GM12878 (cell line): ENCODE measurements at regions not wholly inside any gene's neighbourhood (a gene's known extent, or its start where the extent isn't known, plus 50 kb on each side); places are given as distances from the start of the nearest gene placed in this dataset.
A peak's percentile ranks its signal among the peaks of the same experiment; 100 is the strongest.

Experiments used
- ATAC-seq: fragments of 200-7000 bp; cut with Tn5 transposase; 3 replicates; pipeline ENCODE4 v1.9.1; 2020; ENCODE audit warnings: mild to moderate bottlenecking, moderate library complexity
- BruUV-seq: library from RNA; stranded (reverse); fragments of 400-500 nt; replicated peaks from 2 replicates; lab custom pipeline; 2021; lab: Mats Ljungman, UMichigan
- CTCF ChIA-PET: fragments of 300-600 bp; sonication (Branson Sonifier 250); formaldehyde crosslinking; extraction: SDS; loops from one replicate; lab custom pipeline; 2021; ENCODE audit warnings: inconsistent platforms; lab: Yijun Ruan, JAX
- POLR2A ChIA-PET: fragments of 350-600 bp; formaldehyde crosslinking; extraction: SDS; loops from one replicate; lab custom pipeline; 2021; ENCODE audit warnings: inconsistent platforms; lab: Charles Lee
- RAD21 ChIA-PET: fragments of 300-600 bp; sonication (Branson Sonifier 250); formaldehyde crosslinking; loops from one replicate; lab custom pipeline; 2023; ENCODE audit warnings: antibody characterized with exemption; ENCODE audit not compliant: unreplicated experiment; lab: Charles Lee
- SMC1A ChIA-PET: fragments of 300-600 bp; sonication (Branson Sonifier 250); formaldehyde crosslinking; loops from one replicate; lab custom pipeline; 2023; ENCODE audit not compliant: unreplicated experiment, uncharacterized antibody; lab: Charles Lee
- DNase-seq: peaks from one replicate; pipeline ENCODE4 v3.0.0-alpha.2; 2011; ENCODE audit warnings: low read depth, low spot score
- FAIRE-seq: peaks from 3 replicates; lab custom pipeline; 2011; peaks lifted over from hg19 to GRCh38; lab: Jason Lieb, UNC
- H2AFZ ChIP-seq: 2 replicates; pipeline ENCODE4 v1.6.0; 2011; ENCODE audit warnings: low read depth, low read length, control low read depth; ENCODE audit not compliant: control insufficient read depth
- H3K27ac ChIP-seq: 2 replicates; pipeline ENCODE4 v1.5.1; 2011; ENCODE audit warnings: control low read depth; ENCODE audit not compliant: control insufficient read depth, insufficient read depth
- H3K27me3 ChIP-seq, 2 experiments: replicated peaks in 1 of 2; 2 replicates each; pipeline versions ENCODE4 v1.6.0 to v1.6.1; 2011; ENCODE audit warnings: low read length in 1 of 2; ENCODE audit not compliant: control insufficient read depth in 2 of 2, insufficient read depth in 2 of 2
- H3K36me3 ChIP-seq, 2 experiments: 2 replicates each; pipeline ENCODE4 v1.5.1; 2011; ENCODE audit warnings: low read length in 1 of 2; ENCODE audit not compliant: control insufficient read depth in 2 of 2, insufficient read depth in 2 of 2
- H3K4me1 ChIP-seq: 2 replicates; pipeline ENCODE4 v1.6.1; 2011; ENCODE audit warnings: mild to moderate bottlenecking, low read length, moderate library complexity, mixed read lengths; ENCODE audit not compliant: control insufficient read depth, insufficient read depth
- H3K4me2 ChIP-seq: 2 replicates; pipeline ENCODE4 v1.6.0; 2011; ENCODE audit warnings: control low read depth; ENCODE audit not compliant: control insufficient read depth, insufficient read depth
- H3K4me3 ChIP-seq: fragments of 200-600 bp; sonication (generic); 2 replicates; pipeline ENCODE4 v1.5.1; 2016
- H3K79me2 ChIP-seq: 2 replicates; pipeline ENCODE4 v1.6.0; 2011; ENCODE audit warnings: low read length; ENCODE audit not compliant: control insufficient read depth, insufficient read depth
- H3K9ac ChIP-seq: 2 replicates; pipeline ENCODE4 v1.8.0; 2011; ENCODE audit warnings: low read length, control low read depth, mixed read lengths; ENCODE audit not compliant: control insufficient read depth, insufficient read depth
- H3K9me3 ChIP-seq: replicated peaks from 3 replicates; pipeline ENCODE4 v1.5.1; 2011; ENCODE audit warnings: mild to moderate bottlenecking, low read length; ENCODE audit not compliant: control insufficient read depth, insufficient read depth
- H4K20me1 ChIP-seq: 2 replicates; pipeline ENCODE4 v1.6.0; 2011; ENCODE audit not compliant: control insufficient read depth, insufficient read depth
- CHD4 ChIP-seq: fragments of 200-600 bp; sonication (generic); IDR thresholded peaks from 2 replicates; pipeline ENCODE4 v1.6.1; 2016; ENCODE audit warnings: mild to moderate bottlenecking
- CUX1 ChIP-seq: IDR thresholded peaks from 2 replicates; pipeline ENCODE4 v1.6.1; 2012; ENCODE audit warnings: improper control_type of control experiment, low read depth, low read length; ENCODE audit not compliant: insufficient replicate concordance
- GATAD2B ChIP-seq: fragments of 450-650 bp; conservative IDR thresholded peaks from 2 replicates; pipeline ENCODE4 v1.6.1; 2017; ENCODE audit warnings: low read depth, mild to moderate bottlenecking, moderate library complexity
- MYB ChIP-seq: fragments of 150-350 bp; IDR thresholded peaks from 2 replicates; pipeline ENCODE4 v1.6.1; 2014; ENCODE audit warnings: mild to moderate bottlenecking, low read depth, low read length, borderline replicate concordance
- NFIC ChIP-seq: IDR thresholded peaks from 2 replicates; pipeline ENCODE4 v1.6.1; 2012; ENCODE audit warnings: low read depth, mild to moderate bottlenecking, inconsistent platforms, low read length, moderate library complexity
- PAX8 ChIP-seq: fragments of 450-650 bp; IDR thresholded peaks from 2 replicates; pipeline ENCODE4 v1.6.1; 2017; ENCODE audit warnings: mild to moderate bottlenecking, moderate library complexity
- RAD21 ChIP-seq: IDR thresholded peaks from 2 replicates; pipeline ENCODE4 v1.6.1; 2011; ENCODE audit warnings: mild to moderate bottlenecking, low read depth, low read length, moderate library complexity; ENCODE audit not compliant: insufficient read depth
- SREBF1 ChIP-seq: IDR thresholded peaks from 2 replicates; pipeline ENCODE4 v1.6.1; 2012; ENCODE audit warnings: mild to moderate bottlenecking, low read length
- SREBF2 ChIP-seq: IDR thresholded peaks from 2 replicates; pipeline ENCODE4 v1.6.1; 2012; ENCODE audit warnings: mild to moderate bottlenecking, low read length
- WRNIP1 ChIP-seq: IDR thresholded peaks from 2 replicates; pipeline ENCODE4 v1.6.1; 2011; ENCODE audit warnings: low read depth, low read length, improper control_type of control experiment, borderline replicate concordance
- WGBS: methylation state at CpG from one replicate; pipeline ENCODE4 v1.1.6; 2016; ENCODE audit warnings: low lambda C conversion rate; ENCODE audit not compliant: insufficient replicate concordance, insufficient coverage; ENCODE audit errors: missing lambda C conversion rate; 5-methylcytosine and 5-hydroxymethylcytosine counted together
- in situ Hi-C: fragments of 300-500 bp; cut with MboI; formaldehyde crosslinking; loops from 9 replicates; pipeline ENCODE4 v1.14.3; 2018; ENCODE audit warnings: mixed read lengths
- intact Hi-C: fragments of 100-400 bp; cut with micrococcal nuclease; formaldehyde crosslinking; loops from one replicate; pipeline ENCODE4 v1.14.2; 2022; ENCODE audit not compliant: unreplicated experiment
- TF ChIP-seq, protein P1 (sequence below): fragments of 450-650 bp; IDR thresholded peaks from 2 replicates; pipeline ENCODE4 v1.6.1; 2018; ENCODE audit warnings: mild to moderate bottlenecking, low read depth, moderate library complexity; ENCODE audit not compliant: partially characterized antibody
- TF ChIP-seq, protein P2 (sequence below): fragments of 450-650 bp; IDR thresholded peaks from 2 replicates; pipeline ENCODE4 v1.6.1; 2017; ENCODE audit warnings: low read depth, mild to moderate bottlenecking, moderate library complexity

DNA sequence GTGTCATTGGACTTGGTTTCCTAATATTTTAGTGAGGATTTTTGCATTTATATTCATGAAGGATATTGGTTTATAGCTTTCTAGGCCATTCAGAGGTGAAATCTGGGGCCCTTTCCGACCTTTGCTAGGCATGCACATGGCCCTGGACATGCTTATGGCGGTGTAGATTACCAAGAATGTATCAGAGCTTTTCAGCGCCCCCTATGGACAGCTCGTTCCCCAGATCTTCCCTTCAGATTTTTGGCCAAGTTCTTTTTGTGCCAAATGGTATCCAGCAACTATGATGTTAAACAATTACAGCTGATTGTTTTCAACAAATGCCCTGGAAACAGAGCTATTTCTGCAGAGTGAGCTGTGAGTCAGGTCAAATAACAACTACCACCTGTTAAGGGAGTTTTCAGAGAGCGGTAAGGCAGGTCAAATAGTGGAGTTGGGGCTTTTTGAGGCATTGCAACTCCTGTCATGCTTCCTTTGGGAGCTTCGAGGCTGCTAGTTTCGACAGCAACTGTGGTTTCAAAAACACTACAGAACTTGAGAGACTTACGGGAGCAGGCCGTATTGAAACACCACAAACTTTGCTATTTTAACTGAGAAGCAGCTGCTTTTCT is 188.3 kb downstream of the ZNF516 start:
- peak; percentile 37 for DNase-seq
- peak; percentile 75 for ATAC-seq
- Histone ChIP-seq H3K27ac (peak overlapping the region; percentile 46), H3K4me1 (peaks cover 4% of the 10 kb centered on the region; the same call in 1 of the 2 replicates), H4K20me1 (no peaks in the 10 kb centered on the region), H3K36me3 (no peaks in the 10 kb centered on the region), H2AFZ (peak overlapping the region; percentile 37), H3K79me2 (no peaks in the 10 kb centered on the region), H3K27me3 (no peaks in the 10 kb centered on the region), H3K9ac (no peak overlapping the region), H3K9me3 (no peaks in the 10 kb centered on the region; the same call in 1 of the 3 replicates), H3K4me3 (no peak overlapping the region), H3K4me2 (peak overlapping the region; percentile 20; the same call in 1 of the 2 replicates)
- ChIA-PET SMC1A (interaction anchor here (0.9 kb wide), 1 partner anchor 267 kb away, joined by 3 read pairs; no protein-coding TSS in a partner anchor), CTCF (interaction anchor here (1.0 to 1.6 kb wide), 5 partner anchors 9 to 123 kb away, joined by 3 to 9 read pairs (median 3); no protein-coding TSS in a partner anchor), RAD21 (no interaction called here), POLR2A (no interaction called here)
- BruUV-seq, result no TSS peak
- in situ Hi-C loops, result no loop called here
- intact Hi-C loops, result no loop called here
- 29% methylated on average over 9 of the region's 9 CpGs for WGBS
- no peak for FAIRE-seq
- TF ChIP-seq, protein P1, sequence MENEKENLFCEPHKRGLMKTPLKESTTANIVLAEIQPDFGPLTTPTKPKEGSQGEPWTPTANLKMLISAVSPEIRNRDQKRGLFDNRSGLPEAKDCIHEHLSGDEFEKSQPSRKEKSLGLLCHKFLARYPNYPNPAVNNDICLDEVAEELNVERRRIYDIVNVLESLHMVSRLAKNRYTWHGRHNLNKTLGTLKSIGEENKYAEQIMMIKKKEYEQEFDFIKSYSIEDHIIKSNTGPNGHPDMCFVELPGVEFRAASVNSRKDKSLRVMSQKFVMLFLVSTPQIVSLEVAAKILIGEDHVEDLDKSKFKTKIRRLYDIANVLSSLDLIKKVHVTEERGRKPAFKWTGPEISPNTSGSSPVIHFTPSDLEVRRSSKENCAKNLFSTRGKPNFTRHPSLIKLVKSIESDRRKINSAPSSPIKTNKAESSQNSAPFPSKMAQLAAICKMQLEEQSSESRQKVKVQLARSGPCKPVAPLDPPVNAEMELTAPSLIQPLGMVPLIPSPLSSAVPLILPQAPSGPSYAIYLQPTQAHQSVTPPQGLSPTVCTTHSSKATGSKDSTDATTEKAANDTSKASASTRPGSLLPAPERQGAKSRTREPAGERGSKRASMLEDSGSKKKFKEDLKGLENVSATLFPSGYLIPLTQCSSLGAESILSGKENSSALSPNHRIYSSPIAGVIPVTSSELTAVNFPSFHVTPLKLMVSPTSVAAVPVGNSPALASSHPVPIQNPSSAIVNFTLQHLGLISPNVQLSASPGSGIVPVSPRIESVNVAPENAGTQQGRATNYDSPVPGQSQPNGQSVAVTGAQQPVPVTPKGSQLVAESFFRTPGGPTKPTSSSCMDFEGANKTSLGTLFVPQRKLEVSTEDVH, result no peak
- TF ChIP-seq RAD21 (no peak), SREBF1 (no peak), NFIC (peak; percentile 46; the same call in 1 of the 2 replicates), CUX1 (no peak), GATAD2B (no peak), WRNIP1 (no peak), PAX8 (no peak), SREBF2 (no peak), CHD4 (no peak), MYB (no peak)
- TF ChIP-seq, protein P2, sequence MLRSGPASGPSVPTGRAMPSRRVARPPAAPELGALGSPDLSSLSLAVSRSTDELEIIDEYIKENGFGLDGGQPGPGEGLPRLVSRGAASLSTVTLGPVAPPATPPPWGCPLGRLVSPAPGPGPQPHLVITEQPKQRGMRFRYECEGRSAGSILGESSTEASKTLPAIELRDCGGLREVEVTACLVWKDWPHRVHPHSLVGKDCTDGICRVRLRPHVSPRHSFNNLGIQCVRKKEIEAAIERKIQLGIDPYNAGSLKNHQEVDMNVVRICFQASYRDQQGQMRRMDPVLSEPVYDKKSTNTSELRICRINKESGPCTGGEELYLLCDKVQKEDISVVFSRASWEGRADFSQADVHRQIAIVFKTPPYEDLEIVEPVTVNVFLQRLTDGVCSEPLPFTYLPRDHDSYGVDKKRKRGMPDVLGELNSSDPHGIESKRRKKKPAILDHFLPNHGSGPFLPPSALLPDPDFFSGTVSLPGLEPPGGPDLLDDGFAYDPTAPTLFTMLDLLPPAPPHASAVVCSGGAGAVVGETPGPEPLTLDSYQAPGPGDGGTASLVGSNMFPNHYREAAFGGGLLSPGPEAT, result 0 out of 2 replicates have a peak, but pooled peaks have one; percentile 16
